Neural progenitor cell (in vitro differentiated cells): ENCODE measurements at regions not wholly inside any gene's neighbourhood (a gene's known extent, or its start where the extent isn't known, plus 50 kb on each side); places are given as distances from the start of the nearest gene placed in this dataset.
"Not testable (repeated sequence)": the region's sequence is repeated elsewhere in the genome, so short reads cannot be mapped to it uniquely, and the experiment has no call there.

Source experiments
- EZH2phosphoT487 ChIP-seq: fragments of 200-600 bp; sonication (generic); IDR thresholded peaks from 2 replicates; pipeline ENCODE4 v1.6.1; 2017; ENCODE audit warnings: antibody characterized with exemption
- TF ChIP-seq, protein P1 (sequence below): fragments of 200-600 bp; sonication (generic); IDR thresholded peaks from 2 replicates; pipeline ENCODE4 v1.5.1; 2017; ENCODE audit warnings: antibody characterized with exemption, mild to moderate bottlenecking

DNA sequence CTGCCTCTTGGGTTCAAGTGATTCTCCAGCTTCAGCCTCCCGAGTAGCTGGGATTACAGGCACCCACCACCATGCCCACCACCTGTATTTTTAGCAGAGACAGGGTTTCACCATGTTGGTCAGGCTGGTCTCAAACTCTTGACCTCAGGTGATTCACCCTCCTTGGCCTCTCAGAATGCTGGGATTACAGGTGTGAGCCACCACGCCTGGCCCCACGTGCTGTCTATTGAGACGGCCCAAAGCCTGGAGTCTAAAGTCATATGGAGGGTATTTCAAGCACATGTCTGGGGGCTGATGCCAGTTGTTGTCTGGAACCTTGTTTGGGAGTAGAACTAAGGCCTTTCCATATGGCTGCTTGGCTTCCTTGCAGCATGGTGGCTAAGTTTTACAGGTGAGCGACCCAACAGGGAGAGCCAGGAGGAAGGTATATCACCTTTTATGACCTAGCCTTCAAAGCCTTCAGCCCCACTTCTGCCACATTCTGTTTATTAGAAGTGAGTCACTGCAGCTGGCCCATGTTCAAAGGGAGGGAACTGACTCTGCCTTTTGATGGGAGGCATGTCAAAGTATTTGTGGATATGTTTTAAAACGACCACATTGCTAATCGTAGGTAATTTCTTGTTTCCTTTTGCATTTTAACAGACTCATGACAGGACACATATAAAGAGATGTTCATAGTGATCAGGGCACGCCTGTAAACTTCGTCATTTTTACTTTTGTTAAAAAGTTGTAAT, 105.3 kb upstream of the GOLGA6L4 start:
- TF ChIP-seq, protein P1, sequence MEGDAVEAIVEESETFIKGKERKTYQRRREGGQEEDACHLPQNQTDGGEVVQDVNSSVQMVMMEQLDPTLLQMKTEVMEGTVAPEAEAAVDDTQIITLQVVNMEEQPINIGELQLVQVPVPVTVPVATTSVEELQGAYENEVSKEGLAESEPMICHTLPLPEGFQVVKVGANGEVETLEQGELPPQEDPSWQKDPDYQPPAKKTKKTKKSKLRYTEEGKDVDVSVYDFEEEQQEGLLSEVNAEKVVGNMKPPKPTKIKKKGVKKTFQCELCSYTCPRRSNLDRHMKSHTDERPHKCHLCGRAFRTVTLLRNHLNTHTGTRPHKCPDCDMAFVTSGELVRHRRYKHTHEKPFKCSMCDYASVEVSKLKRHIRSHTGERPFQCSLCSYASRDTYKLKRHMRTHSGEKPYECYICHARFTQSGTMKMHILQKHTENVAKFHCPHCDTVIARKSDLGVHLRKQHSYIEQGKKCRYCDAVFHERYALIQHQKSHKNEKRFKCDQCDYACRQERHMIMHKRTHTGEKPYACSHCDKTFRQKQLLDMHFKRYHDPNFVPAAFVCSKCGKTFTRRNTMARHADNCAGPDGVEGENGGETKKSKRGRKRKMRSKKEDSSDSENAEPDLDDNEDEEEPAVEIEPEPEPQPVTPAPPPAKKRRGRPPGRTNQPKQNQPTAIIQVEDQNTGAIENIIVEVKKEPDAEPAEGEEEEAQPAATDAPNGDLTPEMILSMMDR = not testable (repeated sequence)
- TF ChIP-seq EZH2phosphoT487 = not testable (repeated sequence)
